NCI-H345 treated with DMSO at 0.1 percent for 48 hours (cell line): ENCODE measurements at regions not wholly inside any gene's neighbourhood (a gene's known extent, or its start where the extent isn't known, plus 50 kb on each side); places are given as distances from the start of the nearest gene placed in this dataset.

Source experiments
- DNase-seq: peaks from one replicate; lab custom pipeline; 2025; ENCODE audit not compliant: unreplicated experiment; lab: John Stamatoyannopoulos, UW

DNA sequence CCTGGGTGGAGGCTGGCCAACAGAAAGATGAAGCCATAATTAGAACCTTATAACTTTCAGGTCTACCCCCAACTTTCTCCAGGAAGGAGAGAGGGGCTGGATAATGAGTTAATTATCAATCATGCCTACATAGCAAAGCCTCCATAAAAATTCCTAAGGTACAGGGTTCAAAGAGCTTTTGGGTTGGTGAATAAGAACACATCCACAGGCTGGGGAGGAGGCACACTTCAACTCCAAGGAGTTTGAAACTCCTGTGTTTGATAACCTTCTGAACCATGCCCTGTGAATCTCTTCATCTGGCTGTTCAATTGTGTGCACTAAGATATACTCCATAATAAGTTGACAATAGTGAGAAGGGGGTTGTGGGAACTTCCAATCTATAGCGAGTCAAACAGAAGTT is 552.3 kb downstream of the TDRD15 start:
- no peak for DNase-seq

DNA sequence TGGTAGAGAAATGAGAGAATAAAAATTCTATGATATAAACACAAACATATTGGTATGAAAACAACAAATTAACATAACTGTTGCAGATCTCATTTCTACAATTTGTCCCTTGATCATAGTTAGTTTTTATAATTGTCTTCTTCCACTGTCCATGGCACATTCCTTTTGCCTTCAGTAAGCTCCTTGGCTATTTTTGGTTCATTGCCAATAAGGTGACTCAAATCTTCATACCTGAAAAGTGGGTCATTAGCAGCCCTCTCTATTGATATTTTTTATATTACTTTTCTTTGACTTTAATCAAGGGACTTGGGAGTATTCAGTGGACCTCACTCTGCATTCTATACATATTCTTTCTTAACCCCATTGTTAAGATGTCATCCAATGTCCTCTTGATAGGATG is 552.9 kb downstream of the TDRD15 start:
- no peak for DNase-seq

DNA sequence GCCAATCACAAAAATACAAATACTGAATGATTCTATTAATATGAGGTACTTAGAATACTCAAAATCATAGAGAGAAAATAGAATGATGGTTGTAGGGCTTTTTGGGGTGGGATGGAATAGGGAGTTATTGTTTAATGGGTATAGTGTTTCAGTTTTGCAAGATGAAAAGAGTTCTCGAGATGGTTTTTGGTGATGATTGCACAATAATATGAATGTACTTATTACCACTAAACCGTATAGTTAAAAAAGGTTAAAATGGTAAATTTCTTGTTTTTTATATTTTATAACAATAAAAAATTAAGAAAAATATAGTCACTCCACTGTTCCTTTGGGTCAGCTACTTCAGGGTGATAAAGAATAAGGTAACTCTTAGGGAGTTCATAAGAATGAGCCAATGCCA is 560.1 kb downstream of the TDRD15 start:
- no peak for DNase-seq

DNA sequence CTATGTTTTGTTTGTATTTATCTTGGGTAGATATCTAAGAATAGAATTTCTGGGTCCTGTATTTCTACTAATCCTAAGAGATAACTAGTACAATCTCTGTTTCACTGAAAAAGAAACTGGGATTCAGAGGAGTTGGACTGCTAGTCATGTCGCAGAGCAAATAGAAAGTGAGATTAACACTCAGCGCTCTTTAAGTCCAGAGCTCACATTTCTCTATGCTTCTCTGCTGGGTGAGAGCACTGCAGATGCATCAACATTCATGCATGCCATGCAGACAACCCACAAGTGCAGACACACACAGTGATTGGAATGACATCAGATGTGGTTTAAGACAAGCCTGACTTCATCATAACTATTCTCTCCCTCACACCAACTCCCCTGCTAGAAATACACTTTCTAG is 563.8 kb downstream of the TDRD15 start:
- no peak for DNase-seq

DNA sequence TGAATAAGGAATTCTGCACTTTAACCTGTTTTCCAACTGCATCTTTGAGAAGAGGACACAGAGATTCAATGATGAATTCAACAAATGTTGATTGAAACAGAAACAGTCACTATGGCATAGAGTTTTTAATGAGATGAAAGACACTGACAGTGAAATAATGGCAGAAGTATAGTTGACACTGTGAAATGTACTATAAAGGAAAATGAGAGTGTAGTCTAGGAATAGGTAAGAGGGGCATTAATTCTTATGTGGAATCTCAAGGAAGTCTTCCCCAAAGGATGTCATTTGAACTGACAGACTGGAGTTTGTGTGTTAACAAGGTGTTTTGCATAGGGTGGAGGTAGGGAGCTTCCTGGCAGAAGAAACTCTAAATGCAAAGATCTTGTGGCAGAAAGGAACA is 566.2 kb downstream of the TDRD15 start:
- no peak for DNase-seq

- DNase-seq: no peak
Measured at GRCh38 chr2:21693081-21693480, 569.3 kb downstream of the TDRD15 start.

GRCh38 chr2:21694079-21694878 is 570.5 kb downstream of the TDRD15 start:
- DNase-seq: no peak

DNA sequence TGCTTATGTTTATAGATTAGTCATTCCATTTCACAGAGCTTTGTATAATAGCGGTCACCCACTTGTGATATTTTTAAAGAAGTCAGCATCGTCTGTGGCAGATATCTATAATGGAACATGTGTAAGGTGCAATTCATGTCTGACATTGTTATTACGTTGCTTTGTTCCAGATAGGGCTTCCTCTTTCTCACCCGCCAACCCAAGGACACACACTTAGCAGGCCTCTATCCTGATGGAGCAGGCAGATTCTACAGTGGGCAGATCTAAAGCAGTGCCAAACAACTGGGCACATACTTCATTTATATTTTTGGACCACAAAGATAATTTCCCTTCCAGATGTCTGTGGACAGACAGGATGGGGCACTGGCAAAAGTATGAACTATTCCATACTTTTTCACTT is 573.1 kb downstream of the TDRD15 start:
- no peak for DNase-seq

DNA sequence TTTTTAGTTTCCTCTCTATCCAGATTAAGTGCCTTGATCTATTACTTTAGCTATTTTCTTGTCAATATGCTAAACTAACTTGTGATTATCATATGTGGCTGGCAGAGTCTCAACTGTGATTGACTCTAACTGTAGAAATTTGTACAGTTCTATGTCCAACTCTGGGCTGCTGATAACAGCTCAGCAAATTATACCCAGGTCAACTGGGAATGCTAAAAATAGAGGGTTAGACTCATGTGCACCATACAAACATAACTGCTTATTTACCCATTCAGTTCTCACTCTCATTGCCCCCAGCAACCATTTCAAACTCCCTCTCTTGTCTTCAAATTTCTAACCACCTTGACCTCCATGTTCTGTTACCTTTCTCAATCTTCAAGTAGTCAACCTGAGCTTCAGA is 576.9 kb downstream of the TDRD15 start:
- DNase-seq: no peak

DNA sequence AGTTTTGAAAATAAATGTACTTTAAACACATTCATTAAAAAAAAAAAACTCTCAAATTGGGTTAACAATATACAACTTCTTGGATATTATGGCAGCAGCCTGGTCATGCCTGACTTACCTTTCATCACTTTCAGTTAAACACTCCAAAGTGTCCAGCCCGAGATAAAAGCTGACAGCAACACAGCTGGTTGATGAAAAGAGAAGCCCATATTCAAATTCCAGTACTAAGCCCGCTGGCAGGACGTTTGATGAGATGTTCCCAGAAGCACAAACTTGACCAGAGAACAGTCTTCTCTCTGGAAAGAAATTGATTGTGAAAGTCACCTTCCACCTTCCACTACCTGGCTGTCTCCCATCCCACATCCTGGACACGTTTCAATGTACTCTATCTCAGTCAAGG is 586.3 kb downstream of the TDRD15 start:
- no peak for DNase-seq

DNA sequence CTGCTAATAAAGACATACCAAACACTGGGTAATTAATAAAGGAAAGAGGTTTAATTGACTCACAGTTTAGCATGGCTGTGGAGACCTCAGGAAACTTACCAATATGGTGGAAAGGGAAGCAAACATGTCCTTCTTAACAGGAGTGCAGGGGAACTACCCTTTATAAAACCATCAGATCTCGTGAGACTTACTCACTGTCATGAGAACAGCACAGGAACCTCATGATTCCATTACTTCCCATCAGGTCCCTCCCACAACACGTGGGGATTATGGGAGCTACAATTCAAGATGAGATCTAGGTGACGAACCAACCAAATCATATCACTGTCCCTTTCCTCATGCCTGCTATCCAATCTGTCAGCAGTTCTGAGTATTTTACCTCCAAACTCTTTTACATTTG is 586.7 kb downstream of the TDRD15 start:
- no peak for DNase-seq

DNA sequence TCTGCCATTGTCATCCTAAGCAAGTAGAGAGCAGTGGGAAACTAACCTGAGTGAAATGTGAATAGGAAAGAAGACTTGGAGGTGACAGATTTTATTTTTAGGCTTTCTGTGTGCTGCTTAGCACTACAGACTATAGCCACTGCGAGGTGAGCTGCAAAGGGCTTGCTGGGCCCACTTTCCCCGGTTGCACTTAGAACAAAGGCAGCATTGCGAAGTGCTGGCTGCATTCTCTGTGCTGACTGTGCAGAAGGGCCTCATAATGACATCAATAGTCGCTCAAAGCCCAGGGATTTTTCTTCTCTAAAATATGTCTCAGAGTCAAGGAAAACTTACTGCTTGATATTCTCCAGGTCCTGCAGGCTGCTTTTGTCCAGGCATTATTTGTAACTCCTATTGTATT is 592.1 kb downstream of the TDRD15 start:
- no peak for DNase-seq

DNA sequence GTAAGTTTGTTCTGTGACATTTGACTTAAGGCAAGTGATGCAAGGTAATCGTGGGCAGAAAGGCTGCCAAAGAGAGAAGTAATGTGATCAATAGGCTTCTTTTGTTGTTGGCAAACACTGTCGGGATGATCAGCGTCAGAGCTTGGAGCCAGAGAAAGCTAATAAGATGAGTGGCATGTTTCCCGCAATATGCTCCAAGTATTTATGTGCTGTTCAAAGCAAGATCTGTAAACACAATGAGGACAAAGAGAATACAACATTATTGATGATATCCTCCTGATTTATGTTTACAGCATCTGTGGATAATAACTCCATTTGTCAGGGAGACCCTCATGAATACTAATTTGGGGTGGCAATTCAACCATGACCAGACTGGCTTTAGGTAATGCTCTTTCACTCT is 603.3 kb downstream of the TDRD15 start:
- DNase-seq: peak; percentile 86

GRCh38 chr2:21728133-21728532 is 604.4 kb downstream of the TDRD15 start:
- DNase-seq: no peak

GRCh38 chr2:21730141-21730540 is 606.4 kb downstream of the TDRD15 start:
- no peak for DNase-seq

GRCh38 chr2:21740484-21740883 is 616.7 kb downstream of the TDRD15 start:
- DNase-seq: no peak

DNA sequence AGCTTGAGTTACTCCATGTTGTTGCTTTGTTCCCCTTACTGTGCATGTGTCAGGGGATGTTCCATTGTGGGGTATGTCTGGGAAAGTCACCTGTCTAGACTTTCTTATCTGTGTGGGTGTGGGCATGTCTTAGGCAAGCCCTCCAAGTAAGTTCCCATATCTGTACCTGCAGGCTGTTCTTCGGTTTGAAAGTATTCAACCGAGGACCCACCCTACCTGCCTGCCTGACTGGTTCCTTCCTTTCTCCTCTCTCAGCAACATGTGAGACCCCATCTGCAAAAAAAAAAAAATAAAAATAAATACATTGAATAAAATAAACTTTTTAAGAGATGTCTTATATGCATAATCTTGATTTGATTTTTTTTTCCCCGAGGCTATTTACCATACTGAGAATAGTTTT is 622.7 kb downstream of the TDRD15 start:
- no peak for DNase-seq

GRCh38 chr2:21748501-21748900 is 624.7 kb downstream of the TDRD15 start:
- DNase-seq: no peak

DNA sequence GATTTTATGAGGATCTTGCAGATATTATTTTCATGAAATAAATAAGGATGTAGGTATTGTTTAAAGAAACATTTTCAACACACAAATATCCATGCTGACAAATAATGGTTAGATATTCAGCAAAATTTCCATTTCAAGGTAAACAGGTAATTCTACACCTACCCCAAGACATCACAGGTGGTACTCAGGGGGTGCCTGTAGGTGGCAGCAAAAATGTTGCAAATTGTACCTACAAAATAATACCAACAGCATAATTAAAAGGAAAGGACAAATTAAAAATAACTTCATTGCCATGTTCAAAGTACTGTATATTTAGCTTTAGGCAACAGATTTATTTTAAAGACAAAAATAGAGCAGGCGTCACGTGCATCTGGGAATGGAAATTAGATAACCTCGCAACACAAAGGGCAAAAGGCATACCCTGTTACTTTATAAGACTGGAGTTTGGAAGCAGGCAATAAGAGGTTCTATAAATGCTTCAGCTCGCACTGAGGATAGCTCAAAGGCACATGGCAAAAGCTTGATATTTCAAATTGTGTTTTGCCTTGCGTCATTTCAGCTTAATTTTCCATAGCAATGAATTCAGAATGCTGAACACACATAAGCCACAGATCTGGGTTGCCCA is 630.5 kb downstream of the TDRD15 start:
- no peak for DNase-seq

DNA sequence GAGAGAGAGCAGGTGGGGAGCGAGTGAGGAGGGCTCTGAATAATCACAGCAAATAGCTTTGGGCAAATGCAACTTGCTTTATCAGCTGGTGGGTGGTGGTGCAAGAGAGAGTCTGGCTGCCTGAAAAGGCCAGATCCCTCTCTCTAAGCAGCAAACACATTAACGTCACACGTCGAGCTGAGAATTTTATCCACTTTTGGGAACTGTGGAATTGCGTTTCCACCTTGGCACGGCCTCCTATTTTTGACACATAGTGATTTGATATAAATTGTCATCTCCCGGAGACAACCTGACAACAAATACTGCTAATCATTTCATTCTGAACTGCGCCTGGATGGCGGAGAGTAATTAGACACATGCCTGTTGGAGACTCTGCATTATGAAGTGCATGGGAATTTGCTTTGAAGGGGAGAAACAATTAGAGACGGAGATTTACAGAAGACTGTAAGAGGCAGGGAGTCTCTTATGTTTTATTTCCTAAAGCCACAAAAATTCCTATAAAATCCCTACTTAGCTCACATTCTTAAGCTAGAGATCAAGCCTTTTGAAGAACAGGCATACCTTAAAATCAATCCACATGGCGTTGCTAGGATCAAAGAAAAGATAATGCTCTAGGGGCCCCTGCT is 634.1 kb downstream of the TDRD15 start:
- DNase-seq: no peak

GRCh38 chr2:21759819-21760218 is 636.1 kb downstream of the TDRD15 start:
- DNase-seq: no peak

- no peak for DNase-seq
Measured at GRCh38 chr2:21761361-21761760, 637.6 kb downstream of the TDRD15 start.
